MM.1S (cell line): ENCODE measurements at regions not wholly inside any gene's neighbourhood (a gene's known extent, or its start where the extent isn't known, plus 50 kb on each side); places are given as distances from the start of the nearest gene placed in this dataset.

Source experiments
- CTCF ChIP-seq: fragments of 300-600 bp; sonication (generic); IDR thresholded peaks from 2 replicates; pipeline ENCODE4 v1.5.1; 2016; ENCODE audit warnings: antibody characterized with exemption, low read length, mixed read lengths
- EZH2 ChIP-seq: fragments of 300-600 bp; sonication (generic); optimal IDR thresholded peaks from 2 replicates; pipeline ENCODE3; 2017; ENCODE audit warnings: low read depth, mild to moderate bottlenecking, antibody characterized with exemption, low read length, mixed read lengths

- TF ChIP-seq EZH2 (no peak), CTCF (no peak)
Measured at GRCh38 chr14:104364830-104365229, 214.7 kb upstream of the C14orf180 start.
